NCI-H446 (cell line): ENCODE measurements at regions not wholly inside any gene's neighbourhood (a gene's known extent, or its start where the extent isn't known, plus 50 kb on each side); places are given as distances from the start of the nearest gene placed in this dataset.
A peak's percentile ranks its signal among the peaks of the same experiment; 100 is the strongest.

Experiments
- DNase-seq, 2 experiments: peaks; one replicate each; lab custom pipeline; 2025; lab: John Stamatoyannopoulos, UW

DNA sequence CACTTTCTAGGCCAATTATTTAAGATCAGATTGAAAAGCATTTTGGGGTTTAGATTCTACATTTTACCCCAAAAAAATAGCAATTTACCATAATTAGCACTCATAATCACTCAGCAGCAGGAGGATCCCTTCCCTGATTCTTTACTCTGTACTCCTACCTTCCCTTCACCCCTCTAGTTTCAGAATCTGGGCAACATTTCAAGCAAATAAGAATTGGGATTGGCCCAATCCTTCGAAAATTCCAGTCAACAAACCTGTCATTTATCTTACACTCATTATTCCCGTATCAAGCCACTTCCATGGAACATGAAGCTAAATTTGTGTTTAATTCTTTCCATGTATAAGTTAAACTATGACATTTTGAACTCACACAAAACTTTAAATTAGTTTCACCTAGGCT lies 349.1 kb upstream of the USP15 start:
- no peak for DNase-seq

DNA sequence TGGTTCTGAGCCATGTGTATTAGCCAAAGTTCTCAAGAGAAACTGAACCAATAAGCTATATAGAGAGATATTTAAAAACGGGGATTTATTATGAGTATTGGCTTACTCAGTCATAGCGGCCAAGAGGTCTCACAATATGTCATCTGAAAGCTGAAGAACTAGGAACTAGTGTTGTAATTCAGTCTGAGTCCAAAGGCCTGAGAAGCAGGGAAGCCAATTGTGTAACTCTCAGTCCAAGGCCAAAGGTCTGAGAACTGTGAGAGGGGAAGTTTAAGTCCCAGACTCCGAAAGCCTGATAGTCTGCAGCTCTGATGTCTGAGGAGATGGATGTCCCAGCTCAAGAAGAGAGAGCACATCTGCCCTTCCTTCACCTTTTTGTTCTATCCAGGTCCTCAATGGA lies 344.8 kb upstream of the USP15 start:
- DNase-seq: no peak

DNA sequence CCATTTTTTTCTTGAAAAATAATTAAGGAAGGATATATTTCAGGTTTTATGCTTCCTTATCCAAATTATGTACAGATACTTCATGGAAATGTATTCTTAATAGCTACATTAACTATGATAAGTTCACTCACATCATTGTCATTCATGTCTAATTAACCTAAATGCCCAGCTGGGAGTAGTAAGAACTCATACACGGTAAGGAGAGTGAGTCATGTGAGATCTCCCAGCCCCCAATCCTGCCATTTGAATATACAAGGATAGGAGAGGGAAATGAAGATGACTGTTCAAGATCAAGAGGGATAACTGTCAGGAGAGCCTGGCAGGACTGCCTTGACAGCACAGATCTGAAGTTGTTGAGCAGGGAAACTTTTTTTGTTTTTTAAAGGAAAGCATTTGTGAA lies 343.4 kb upstream of the USP15 start:
- DNase-seq: no peak

DNA sequence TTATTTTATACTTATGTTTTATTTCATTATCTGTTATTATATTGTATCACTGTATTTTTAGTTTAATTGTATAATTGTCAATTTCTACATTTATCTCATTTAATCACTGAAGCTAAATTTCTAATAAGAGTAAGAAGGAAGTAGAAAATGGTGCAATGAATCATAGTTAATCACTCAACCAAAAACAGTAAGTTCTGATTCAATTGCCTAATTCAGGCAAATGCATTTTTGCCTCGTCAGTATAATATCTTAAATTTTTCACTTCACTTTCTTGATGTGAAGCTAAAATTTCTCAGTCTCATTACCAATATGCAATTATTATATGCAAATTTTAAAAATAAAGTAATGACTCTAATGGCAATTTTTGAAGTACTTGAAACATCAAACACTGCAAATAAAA lies 340.5 kb upstream of the USP15 start:
- no peak for DNase-seq

DNA sequence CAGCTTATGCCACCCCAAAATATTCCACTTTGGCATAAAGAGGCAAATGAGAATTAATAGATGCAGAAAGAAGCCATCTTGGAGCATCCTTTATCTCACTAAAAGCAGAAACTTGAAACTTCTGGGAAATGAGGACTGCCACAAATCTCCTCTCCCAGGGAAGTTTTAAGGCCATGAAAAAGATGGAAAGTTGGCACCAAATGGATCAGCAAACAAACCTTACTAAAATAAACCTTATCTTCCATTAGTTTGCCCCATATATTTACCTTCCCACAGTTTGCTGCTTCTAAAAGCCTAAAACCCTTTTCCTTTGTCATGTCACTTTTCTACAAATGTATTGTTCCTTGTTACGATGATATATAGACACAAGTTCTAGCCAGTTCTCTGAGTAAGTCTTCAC lies 340.0 kb upstream of the USP15 start:
- DNase-seq: no peak

DNA sequence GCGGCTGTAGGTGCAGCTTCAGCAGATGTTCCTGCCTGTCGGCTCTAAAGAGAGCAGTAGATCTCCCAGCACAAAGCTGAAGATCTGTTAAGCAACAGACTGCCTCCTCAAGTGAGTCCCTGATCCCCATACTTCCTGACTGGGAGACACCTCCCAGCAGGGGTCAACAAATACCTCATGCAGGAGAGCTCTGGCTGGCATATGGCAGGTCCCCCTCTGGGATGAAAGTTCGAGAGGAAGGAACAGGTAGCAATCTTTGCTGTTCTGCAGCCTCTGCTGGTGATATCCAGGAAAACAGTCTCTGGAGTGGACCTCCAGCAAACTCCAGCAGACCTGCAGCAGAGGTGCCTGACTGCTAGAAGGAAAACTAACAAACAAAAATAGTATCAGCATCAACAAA lies 337.1 kb upstream of the USP15 start:
- no peak for DNase-seq

DNA sequence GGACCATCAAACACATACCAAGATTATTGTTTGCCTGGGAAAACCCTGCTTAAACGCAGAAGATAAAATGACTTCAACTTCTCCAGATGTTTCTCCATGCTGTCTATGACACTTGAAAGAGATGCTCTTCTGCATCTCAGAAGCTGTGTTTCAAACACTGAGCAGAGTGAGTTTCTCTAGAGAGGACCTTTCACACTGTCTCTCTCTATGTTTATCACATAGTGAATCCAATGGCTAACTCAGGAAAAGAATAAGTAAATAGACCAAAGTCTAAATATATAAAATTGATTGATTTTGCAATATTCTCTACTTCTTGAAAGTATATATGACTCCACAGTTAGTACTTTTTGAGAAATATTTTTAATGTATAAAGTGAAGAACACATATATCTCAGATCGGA lies 325.6 kb upstream of the USP15 start:
- no peak for DNase-seq

DNA sequence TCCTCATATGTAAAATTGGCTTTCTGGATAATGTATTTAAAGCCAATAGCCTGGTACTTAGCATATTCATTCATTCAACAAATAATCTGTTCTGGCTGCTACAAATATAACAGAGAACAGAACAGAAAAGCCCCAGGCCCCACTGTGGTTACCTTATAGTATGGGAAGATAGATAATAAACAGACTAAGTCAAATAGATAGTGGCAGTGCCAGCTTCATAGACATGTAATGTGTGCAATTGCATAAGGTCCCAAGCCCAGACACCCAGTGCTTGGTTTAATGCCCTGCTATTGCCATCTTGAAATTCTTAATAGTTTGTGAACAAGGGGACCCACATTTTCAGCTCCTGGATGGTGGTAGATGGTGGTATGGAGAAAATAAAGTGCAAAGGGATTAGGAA lies 320.2 kb upstream of the USP15 start:
- DNase-seq: no peak

DNA sequence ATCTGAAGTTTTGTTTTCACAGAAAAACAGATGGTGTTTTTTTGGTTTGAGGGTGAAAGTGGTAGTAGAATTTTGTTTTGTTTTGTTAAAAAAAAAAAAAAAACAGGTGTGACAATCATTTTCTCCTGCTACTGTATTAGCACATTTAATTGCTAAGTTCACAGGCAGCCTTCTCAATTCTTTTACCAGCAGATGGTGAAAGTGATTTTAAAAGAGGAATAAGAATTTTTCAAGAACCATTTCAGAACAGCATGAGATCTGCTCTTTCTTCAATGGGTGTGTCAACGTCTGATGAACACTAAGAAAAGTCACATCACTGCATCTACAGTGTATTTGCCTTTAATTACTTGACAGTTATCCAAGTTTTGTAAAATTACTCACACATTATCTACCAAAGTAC lies 303.7 kb upstream of the USP15 start:
- DNase-seq: no peak

DNA sequence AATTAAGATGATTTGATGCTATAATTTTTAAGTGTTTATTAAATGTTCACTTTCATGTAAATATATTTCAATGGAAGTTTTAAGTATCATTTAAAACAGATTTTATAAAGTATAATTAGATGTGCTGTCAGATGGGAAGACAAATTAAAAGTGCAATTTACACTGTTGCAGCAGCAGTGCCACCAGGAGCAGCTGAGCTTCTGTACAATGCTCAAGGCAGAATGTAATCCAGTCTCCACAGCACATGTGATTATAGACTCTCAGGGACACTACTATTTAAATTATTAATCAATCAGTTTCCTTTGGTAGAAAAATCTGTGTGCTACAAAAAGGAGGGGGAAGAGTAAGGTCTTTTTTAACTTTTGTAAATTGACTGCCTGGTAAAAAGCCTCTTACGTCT lies 285.7 kb upstream of the USP15 start:
- DNase-seq: no peak

DNA sequence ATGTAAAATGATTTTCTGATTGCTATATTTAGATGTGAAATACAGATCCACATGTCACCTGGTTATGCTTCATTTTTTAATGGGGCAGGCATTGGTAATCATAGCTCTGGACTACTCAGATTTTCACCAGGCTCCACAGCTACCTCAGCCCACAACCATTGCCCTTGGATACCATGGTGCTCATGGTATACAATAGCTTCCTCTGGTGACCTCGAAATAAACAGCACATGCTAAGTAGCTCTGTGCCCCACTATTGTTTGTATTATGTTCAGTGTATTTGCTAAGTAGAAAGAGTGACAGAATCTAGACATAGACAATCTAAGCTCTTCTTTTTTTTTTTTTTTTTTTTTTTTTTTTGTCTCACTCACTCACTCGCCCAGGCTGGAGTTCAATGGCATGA lies 274.4 kb upstream of the USP15 start:
- no peak for DNase-seq

DNA sequence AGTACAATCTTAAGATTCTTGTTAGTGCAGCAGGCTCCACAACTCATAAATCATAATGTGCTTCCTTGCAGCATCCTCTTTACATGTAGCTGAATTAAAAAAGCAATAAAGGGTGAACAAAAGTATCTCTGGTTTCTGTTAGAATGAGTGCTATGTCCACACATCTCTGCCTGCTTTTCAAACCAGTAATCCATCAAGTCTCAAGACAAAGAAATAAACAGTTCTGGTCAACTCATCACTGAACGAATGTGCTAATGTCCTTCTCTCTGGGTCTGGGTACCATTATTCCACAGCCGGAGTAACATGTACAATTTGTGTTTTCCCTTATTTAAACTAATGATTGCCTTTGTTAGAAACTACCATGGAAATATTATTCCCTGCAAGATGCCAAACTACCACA lies 273.0 kb upstream of the USP15 start:
- DNase-seq: no peak

DNA sequence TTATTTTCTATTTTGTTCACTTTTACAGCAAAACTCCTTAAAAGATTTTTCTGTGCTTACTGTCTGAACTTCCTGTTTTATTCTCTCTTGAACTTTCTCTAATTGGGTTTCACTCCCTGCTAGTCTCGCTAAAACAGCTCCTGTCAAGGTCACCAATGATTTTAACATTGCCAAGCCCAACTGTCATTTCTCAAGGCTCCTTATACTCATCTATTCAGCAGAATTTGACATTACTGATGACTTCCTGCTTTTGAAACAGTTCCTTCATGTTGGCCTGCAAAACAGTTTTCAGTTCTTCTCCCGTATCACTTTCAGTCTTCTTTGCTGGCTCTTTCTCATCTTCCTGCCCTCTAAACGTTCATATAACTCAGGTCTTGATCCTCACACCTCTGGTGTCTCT lies 268.5 kb upstream of the USP15 start:
- no peak for DNase-seq

DNA sequence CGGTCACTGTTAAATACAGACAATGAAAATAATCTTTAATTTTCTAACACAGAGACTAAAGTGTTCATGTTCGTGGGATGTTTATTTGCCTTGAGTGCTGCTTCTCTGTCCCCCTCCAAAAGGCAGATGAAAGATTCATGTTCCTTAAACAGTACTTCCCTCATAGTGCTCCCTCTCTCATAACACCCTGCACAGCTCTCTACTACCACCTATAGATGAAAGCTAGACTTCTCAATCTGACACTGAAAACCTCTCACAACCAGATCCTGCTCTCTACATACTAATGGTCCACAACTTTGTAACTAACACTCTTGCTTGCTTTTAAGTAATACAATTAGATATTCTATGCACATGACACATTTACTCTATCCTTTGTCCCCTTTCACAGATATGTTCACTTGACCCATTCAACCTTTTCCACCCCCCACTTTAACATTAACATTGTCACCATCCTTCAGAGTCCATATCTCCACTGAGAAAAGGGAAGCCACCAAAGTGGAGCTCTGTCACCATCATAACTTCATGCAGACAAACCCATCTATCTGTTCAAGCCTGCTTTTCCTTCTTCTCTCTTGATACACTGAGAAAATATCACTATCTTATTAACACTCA lies 266.4 kb upstream of the USP15 start:
- peak in 1 of 2 experiments; percentile 8 for DNase-seq

DNA sequence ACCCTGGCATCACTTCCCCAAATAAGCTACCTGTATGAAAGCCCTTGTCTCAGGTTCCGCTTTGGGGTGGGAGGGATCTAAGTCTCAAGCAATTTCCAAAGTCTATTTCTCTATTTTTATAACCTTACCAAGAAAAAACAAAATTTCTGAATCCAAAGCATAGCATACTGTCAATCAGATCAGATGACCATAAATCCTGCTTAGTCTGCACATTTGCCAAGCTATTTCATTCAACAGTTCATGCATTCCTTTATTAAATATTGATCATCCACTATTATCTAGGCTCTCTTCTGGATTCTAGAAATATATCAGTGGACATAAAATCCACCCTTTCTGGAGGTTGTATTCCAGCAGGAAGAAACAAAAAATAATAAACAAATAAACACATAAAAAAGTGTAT lies 263.5 kb upstream of the USP15 start:
- DNase-seq: no peak

DNA sequence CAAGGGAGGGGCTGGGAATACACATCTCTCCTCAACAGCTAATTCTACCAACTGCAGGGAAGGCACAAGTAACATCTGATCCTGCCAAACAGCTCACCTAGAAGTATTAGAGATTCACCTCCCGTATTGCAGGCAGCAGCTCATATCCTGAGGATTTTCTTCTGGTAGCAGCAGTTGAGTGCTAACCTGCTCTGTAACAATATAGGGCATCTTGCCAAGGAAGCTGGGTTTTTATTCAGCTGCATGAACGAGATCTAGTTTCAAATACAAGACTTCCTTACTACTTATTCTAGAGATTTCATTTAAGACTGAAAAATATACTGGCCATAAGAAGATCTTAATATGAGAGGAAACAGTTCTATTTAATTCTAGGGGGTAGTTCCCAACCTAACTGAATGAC lies 261.4 kb upstream of the USP15 start:
- DNase-seq: no peak

DNA sequence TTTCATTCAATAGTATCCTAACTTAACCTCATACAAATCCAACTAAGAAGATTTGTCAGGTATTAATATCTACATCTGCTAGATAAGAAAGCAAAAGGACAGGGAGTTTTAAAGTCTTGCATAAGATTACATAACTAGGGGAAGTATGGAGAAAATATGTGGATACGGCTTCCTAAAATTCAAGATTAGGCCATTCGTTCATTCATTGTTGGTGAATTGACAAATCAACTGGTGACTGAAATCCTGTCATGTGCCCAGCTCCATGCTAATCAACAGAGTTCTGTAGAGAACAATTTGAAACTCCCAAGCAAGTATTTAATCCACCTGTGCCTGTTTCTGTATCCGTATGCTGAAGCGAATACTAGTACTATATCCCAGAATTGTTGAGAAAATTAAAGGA lies 260.9 kb upstream of the USP15 start:
- no peak for DNase-seq

DNA sequence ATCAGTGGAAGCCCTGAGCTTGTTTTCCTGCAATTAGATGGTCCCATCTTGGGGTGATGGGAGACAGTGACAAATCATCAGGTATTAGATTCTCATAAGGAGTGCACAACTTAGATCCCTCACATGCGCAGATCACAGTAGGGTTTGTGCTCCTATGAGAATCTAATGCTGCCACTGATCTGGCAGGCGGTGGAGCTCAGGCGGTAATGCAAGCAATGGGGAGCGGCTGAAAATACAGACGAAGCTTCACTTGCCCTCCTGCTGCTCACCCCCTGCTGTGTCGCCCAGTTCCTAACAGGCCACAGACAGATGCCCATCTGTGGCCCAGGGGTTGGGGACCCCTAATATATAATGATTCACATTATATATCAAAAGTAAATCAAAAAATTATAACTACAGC lies 258.8 kb upstream of the USP15 start:
- no peak for DNase-seq

DNA sequence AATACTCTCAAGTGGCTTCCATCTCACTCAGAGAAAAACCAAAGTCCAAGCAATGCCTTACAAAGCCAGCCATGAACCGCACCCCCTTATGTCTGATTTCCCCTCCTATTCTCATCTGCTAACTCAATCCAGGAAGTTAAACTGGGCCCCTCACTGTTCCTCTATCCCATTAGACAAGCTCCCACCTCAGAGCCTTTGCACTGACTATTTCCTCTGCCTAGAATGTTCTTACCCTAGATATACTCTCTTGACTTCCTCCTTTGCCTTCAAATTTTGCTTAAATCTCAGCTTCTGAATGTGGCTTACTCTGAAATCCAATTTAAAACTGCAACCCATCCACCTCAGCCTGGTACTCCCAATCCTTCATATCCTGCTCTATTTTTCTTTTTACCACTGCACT lies 257.0 kb upstream of the USP15 start:
- no peak for DNase-seq

DNA sequence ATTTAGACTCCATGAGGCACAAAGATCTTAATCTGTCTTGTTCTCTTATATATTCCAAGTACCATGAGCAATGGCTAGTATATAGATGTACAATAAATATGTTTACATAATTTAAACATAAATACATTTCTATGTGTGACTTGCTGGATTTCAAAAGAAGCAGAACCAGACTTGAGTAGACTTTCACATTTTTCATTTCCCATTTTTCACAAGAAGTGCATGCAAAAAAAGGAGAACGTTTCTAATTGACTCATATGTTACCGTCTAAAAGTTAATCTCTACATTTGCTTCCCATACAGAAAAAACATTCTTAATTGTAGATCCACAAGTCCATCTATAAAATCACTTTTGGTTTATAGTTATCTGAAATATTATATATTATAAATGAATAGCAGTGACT lies 256.5 kb upstream of the USP15 start:
- DNase-seq: no peak

DNA sequence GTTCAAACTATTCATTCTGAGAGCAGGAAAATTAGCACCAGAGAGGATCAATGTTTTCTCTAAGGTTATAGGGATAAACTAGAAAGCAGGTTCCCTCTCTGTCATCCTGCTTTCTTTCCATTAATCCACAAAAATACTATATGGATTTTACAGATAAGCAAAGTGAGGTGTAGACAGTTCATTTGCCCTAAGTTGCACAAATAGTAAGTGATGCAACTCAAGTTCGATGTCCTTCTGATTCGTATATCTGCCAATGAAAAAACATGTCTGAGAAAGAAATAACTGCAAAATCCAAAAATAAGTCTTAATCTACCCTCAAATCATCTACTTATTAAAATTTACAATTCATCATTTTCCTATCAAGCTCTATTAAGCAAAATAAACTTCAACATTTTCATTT lies 254.6 kb upstream of the USP15 start:
- DNase-seq: no peak

DNA sequence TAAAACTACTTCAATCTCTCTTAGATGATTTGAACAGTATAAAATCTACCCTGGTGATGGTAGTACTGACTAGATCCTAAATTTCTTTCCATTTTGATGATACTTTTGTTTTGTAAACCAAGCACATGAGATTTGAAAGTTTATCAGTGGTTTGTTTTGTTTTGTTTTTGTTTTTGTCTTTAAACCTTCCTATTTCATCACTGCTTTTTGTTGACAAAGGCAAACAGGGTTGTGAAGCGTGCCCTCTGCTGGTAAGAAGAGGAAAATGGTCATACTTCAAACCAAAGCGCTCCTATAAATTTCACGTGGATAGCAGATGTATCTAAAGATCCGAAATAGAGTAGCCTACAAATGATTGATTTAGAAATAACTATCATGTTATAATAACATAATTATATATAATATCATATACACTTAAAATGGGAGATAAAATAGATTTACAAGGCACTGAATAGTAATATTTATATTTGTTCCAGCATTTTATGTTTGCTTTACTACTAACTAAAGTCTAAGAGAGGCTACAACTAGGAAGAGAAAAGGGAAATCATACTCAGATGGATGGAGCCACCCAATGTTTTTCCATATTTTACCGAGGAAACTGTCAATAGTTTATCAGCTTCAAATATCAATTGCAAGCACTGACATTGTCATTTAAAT lies 254.0 kb upstream of the USP15 start:
- peak; percentile 10 to 20 for DNase-seq

DNA sequence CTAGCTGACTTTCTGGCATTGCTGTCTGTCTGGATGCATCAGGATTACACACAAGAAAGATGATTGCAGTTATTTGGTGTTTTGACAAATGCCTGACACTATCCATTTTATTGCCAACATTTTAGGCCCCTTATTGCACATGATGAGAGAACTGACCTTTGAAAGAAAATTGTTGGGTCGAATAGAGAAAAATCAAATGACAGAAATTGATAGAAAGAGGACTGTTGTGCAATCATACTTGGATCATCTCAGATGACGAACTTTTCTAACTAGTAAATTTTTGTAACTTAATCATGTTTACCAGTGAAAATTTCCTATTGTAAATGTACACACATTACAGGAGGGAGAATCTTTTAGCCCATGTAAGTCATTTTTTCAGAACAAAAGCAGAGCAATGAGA lies 251.5 kb upstream of the USP15 start:
- DNase-seq: no peak

DNA sequence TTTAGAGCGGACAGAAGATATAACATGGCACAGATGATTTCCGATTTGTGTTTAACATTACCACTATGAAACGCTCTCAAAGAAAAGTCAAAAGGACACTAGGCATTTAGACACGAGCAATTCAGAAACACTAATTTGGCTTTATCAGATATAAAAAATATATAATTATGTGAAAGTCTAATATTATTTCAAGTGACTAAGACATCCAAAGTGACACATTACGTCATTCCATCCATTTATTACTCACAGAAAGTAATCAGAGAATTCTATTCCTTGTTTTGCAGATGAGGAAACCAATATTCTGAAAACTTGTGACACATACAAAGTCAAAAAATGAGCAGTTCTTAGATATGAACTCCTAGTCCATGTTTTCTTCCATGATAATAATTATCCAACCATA lies 250.8 kb upstream of the USP15 start:
- DNase-seq: no peak
